H1 (cell line): ENCODE measurements at regions not wholly inside any gene's neighbourhood (a gene's known extent, or its start where the extent isn't known, plus 50 kb on each side); places are given as distances from the start of the nearest gene placed in this dataset.

Experiments used
- CTCF ChIA-PET: fragments of 300-600 bp; sonication (Branson Sonifier 250); formaldehyde crosslinking; loops from one replicate; lab custom pipeline; 2021; ENCODE audit not compliant: partially characterized antibody; lab: Charles Lee
- POLR2A ChIA-PET: fragments of 300-600 bp; sonication (Branson Sonifier 250); formaldehyde crosslinking; loops from one replicate; lab custom pipeline; 2021; ENCODE audit warnings: inconsistent platforms; ENCODE audit not compliant: partially characterized antibody; lab: Charles Lee
- DNase-seq, 2 experiments: peaks; one replicate each; pipeline versions ENCODE4 v3.0.0 to v3.0.0-alpha.2; 2010 to 2022; ENCODE audit warnings: low spot score in 2 of 2, low read depth in 1 of 2, mixed read lengths in 1 of 2
- FAIRE-seq: peaks from 2 replicates; lab custom pipeline; 2011; peaks lifted over from hg19 to GRCh38; lab: Jason Lieb, UNC
- H2AFZ ChIP-seq: 2 replicates; pipeline ENCODE4 v1.8.1; 2012; ENCODE audit warnings: low read length, inconsistent platforms
- H2AK5ac ChIP-seq: 2 replicates; pipeline ENCODE4 v1.6.1; 2013; ENCODE audit warnings: low read depth, low read length
- H2BK120ac ChIP-seq: replicated peaks from 2 replicates; pipeline ENCODE3; 2013; ENCODE audit warnings: low read depth, low read length, inconsistent platforms
- H2BK12ac ChIP-seq: 2 replicates; pipeline ENCODE4 v1.6.1; 2013; ENCODE audit warnings: low read depth, low read length
- H2BK15ac ChIP-seq: 2 replicates; pipeline ENCODE4 v1.6.1; 2013; ENCODE audit warnings: low read length
- H2BK20ac ChIP-seq: 2 replicates; pipeline ENCODE4 v1.6.1; 2013; ENCODE audit warnings: low read length
- H2BK5ac ChIP-seq: 2 replicates; pipeline ENCODE4 v1.6.1; 2013; ENCODE audit warnings: low read depth, low read length
- H3K14ac ChIP-seq: 2 replicates; pipeline ENCODE4 v1.6.1; 2013; ENCODE audit warnings: inconsistent platforms; ENCODE audit not compliant: insufficient read length
- H3K18ac ChIP-seq: 2 replicates; pipeline ENCODE4 v1.6.1; 2013; ENCODE audit warnings: low read length; ENCODE audit errors: extremely low read depth
- H3K23ac ChIP-seq: 2 replicates; pipeline ENCODE4 v1.6.1; 2013; ENCODE audit warnings: inconsistent platforms; ENCODE audit not compliant: insufficient read length
- H3K23me2 ChIP-seq: 2 replicates; pipeline ENCODE4 v1.6.1; 2013; ENCODE audit warnings: low read depth, low read length
- H3K27ac ChIP-seq: 2 replicates; pipeline ENCODE4 v1.6.1; 2011; ENCODE audit warnings: low read depth, low read length, inconsistent platforms
- H3K27me3 ChIP-seq, 4 experiments: replicated peaks in 1 of 4; 1 replicate in 1 of 4; 2 replicates in 3 of 4; pipeline versions ENCODE4 v1.6.1 to v1.8.1; 2011 to 2013; ENCODE audit warnings: low read length in 3 of 4, mild to moderate bottlenecking in 3 of 4, inconsistent platforms in 2 of 4, mixed read lengths in 2 of 4, moderate library complexity in 1 of 4; ENCODE audit not compliant: control insufficient read depth in 3 of 4, insufficient read depth in 3 of 4; ENCODE audit errors: extremely low read depth in 1 of 4
- H3K36me3 ChIP-seq, 4 experiments: 2 replicates each; pipeline versions ENCODE4 v1.6.1 to v1.8.1; 2011 to 2013; ENCODE audit warnings: mild to moderate bottlenecking in 4 of 4, low read length in 3 of 4, moderate library complexity in 2 of 4, control low read depth in 1 of 4, inconsistent platforms in 1 of 4; ENCODE audit not compliant: insufficient read depth in 4 of 4, control insufficient read depth in 2 of 4
- H3K4ac ChIP-seq: replicated peaks from 2 replicates; pipeline ENCODE3; 2013; ENCODE audit warnings: low read length, low read depth, mixed read lengths, inconsistent platforms; ENCODE audit not compliant: insufficient read length
- H3K4me1 ChIP-seq, 4 experiments: replicated peaks in 1 of 4; 1 replicate in 1 of 4; 2 replicates in 3 of 4; pipeline versions ENCODE4 v1.6.1 to v1.8.1; 2011 to 2013; ENCODE audit warnings: low read length in 3 of 4, inconsistent platforms in 2 of 4, mixed read lengths in 1 of 4; ENCODE audit not compliant: insufficient read depth in 4 of 4, control insufficient read depth in 3 of 4
- H3K4me2 ChIP-seq, 2 experiments: 2 replicates each; pipeline versions ENCODE4 v1.6.1 to v1.8.1; 2011 to 2013; ENCODE audit warnings: low read depth in 2 of 2, low read length in 2 of 2, control low read depth in 1 of 2, inconsistent platforms in 1 of 2, mild to moderate bottlenecking in 1 of 2; ENCODE audit not compliant: insufficient read depth in 1 of 2
- H3K4me3 ChIP-seq, 4 experiments: fragments of 200-600, 300-600 bp in 1 of 4; sonication (generic), shearing (Covaris generic), sonication (Bioruptor Twin) in 1 of 4; 2 replicates each; pipeline versions ENCODE4 v1.5.1 to v1.8.1; 2011 to 2016; ENCODE audit warnings: low read length in 4 of 4, low read depth in 3 of 4, control low read depth in 2 of 4, inconsistent platforms in 2 of 4, mild to moderate bottlenecking in 2 of 4, mixed read lengths in 1 of 4, moderate library complexity in 1 of 4; ENCODE audit not compliant: insufficient read depth in 2 of 4; ENCODE audit errors: extremely low read depth in 1 of 4
- H3K56ac ChIP-seq: replicated peaks from 2 replicates; pipeline ENCODE3; 2013; ENCODE audit warnings: low read depth, mild to moderate bottlenecking, mixed read lengths, low read length, inconsistent platforms; ENCODE audit not compliant: insufficient read length
- H3K79me1 ChIP-seq: 2 replicates; pipeline ENCODE4 v1.6.1; 2013; ENCODE audit warnings: low read depth, low read length, control low read depth
- H3K79me2 ChIP-seq, 2 experiments: 2 replicates each; pipeline versions ENCODE4 v1.6.1 to v1.8.1; 2012 to 2013; ENCODE audit warnings: low read length in 2 of 2, mild to moderate bottlenecking in 2 of 2, inconsistent platforms in 1 of 2; ENCODE audit not compliant: insufficient read depth in 2 of 2, control insufficient read depth in 1 of 2
- H3K9ac ChIP-seq, 4 experiments: replicated peaks in 1 of 4; 1 replicate in 1 of 4; 2 replicates in 3 of 4; pipeline versions ENCODE4 v1.6.1 to v1.8.1; 2011 to 2013; ENCODE audit warnings: low read depth in 3 of 4, low read length in 3 of 4, control low read depth in 2 of 4, mild to moderate bottlenecking in 2 of 4, moderate library complexity in 2 of 4, inconsistent platforms in 1 of 4; ENCODE audit errors: extremely low read depth in 1 of 4
- H3K9me3 ChIP-seq, 2 experiments: 2 replicates each; pipeline versions ENCODE4 v1.6.1 to v1.8.1; 2012 to 2013; ENCODE audit warnings: mild to moderate bottlenecking in 2 of 2, moderate library complexity in 2 of 2, control low read depth in 1 of 2, inconsistent platforms in 1 of 2, low read depth in 1 of 2, low read length in 1 of 2, mixed read lengths in 1 of 2; ENCODE audit not compliant: insufficient read depth in 2 of 2
- H4K20me1 ChIP-seq, 2 experiments: replicated peaks in 1 of 2; 2 replicates each; pipeline versions ENCODE3 to v1.8.1; 2011 to 2013; ENCODE audit warnings: inconsistent platforms in 2 of 2, low read length in 2 of 2, mild to moderate bottlenecking in 1 of 2; ENCODE audit not compliant: insufficient read depth in 2 of 2, control insufficient read depth in 1 of 2
- H4K5ac ChIP-seq: 2 replicates; pipeline ENCODE4 v1.6.1; 2013; ENCODE audit warnings: low read length, low read depth, mixed read lengths, inconsistent platforms; ENCODE audit not compliant: insufficient read length
- H4K8ac ChIP-seq: 2 replicates; pipeline ENCODE4 v1.8.0; 2013; ENCODE audit warnings: mild to moderate bottlenecking, moderate library complexity, low read length, inconsistent platforms; ENCODE audit not compliant: insufficient read depth; ENCODE audit errors: extremely low read depth
- H4K91ac ChIP-seq: replicated peaks from 2 replicates; pipeline ENCODE3; 2013; ENCODE audit warnings: low read length, mixed read lengths, inconsistent platforms; ENCODE audit not compliant: insufficient read length
- CBX8 ChIP-seq: fragments of 300-800, 300-1000 bp; sonication (generic); IDR thresholded peaks from 2 replicates; pipeline ENCODE4 v1.7.1; 2016; ENCODE audit warnings: low read depth, low read length, borderline replicate concordance
- CREB1 ChIP-seq: IDR thresholded peaks from 2 replicates; pipeline ENCODE4 v1.6.1; 2012; ENCODE audit warnings: inconsistent platforms
- FOSL1 ChIP-seq: IDR thresholded peaks from 2 replicates; pipeline ENCODE4 v1.6.1; 2011; ENCODE audit warnings: mild to moderate bottlenecking, low read depth, low read length, moderate library complexity; ENCODE audit not compliant: insufficient read depth
- GABPA ChIP-seq: IDR thresholded peaks from 2 replicates; pipeline ENCODE4 v1.6.1; 2011; ENCODE audit warnings: mild to moderate bottlenecking, low read length, moderate library complexity, borderline replicate concordance; ENCODE audit not compliant: insufficient read depth
- GTF2F1 ChIP-seq: IDR thresholded peaks from 2 replicates; pipeline ENCODE4 v1.6.1; 2012; ENCODE audit warnings: low read depth, low read length, improper control_type of control experiment, borderline replicate concordance
- HDAC6 ChIP-seq: IDR thresholded peaks from one replicate; pipeline ENCODE4 v1.7.1; 2012; ENCODE audit warnings: low read depth, mild to moderate bottlenecking, inconsistent platforms, low read length, moderate library complexity
- JUN ChIP-seq: IDR thresholded peaks from 2 replicates; pipeline ENCODE4 v1.6.1; 2011; ENCODE audit warnings: low read depth, mild to moderate bottlenecking, improper control_type of control experiment, low read length
- PHF8 ChIP-seq: fragments of 200-600 bp; sonication (generic); conservative IDR thresholded peaks from 2 replicates; pipeline ENCODE4 v1.7.1; 2012; ENCODE audit warnings: low read depth, mild to moderate bottlenecking, inconsistent platforms, low read length, moderate library complexity
- POU5F1 ChIP-seq: IDR thresholded peaks from 2 replicates; pipeline ENCODE4 v1.6.1; 2011; ENCODE audit warnings: low read depth, mild to moderate bottlenecking, low read length, moderate library complexity
- RBBP5 ChIP-seq: IDR thresholded peaks from 2 replicates; pipeline ENCODE4 v1.7.1; 2012; ENCODE audit warnings: low read depth, mild to moderate bottlenecking, inconsistent platforms, low read length, moderate library complexity, borderline replicate concordance
- SIN3A ChIP-seq, 2 experiments: IDR thresholded peaks in 1 of 2; conservative IDR thresholded peaks in 1 of 2; 2 replicates each; pipeline ENCODE4 v1.6.1; 2011 to 2012; ENCODE audit warnings: low read length in 2 of 2, improper control_type of control experiment in 1 of 2, low read depth in 1 of 2, mild to moderate bottlenecking in 1 of 2
- SP1 ChIP-seq: IDR thresholded peaks from 2 replicates; pipeline ENCODE4 v1.6.1; 2011; ENCODE audit warnings: low read depth, low read length
- SP2 ChIP-seq: IDR thresholded peaks from 2 replicates; pipeline ENCODE4 v1.6.1; 2012; ENCODE audit warnings: mild to moderate bottlenecking, low read length, inconsistent platforms
- SRF ChIP-seq: IDR thresholded peaks from 2 replicates; pipeline ENCODE4 v1.6.1; 2011; ENCODE audit warnings: mild to moderate bottlenecking, low read depth, low read length, moderate library complexity
- TAF1 ChIP-seq: IDR thresholded peaks from 2 replicates; pipeline ENCODE4 v1.6.1; 2011; ENCODE audit warnings: mild to moderate bottlenecking, low read depth, low read length
- TBP ChIP-seq: IDR thresholded peaks from 2 replicates; pipeline ENCODE4 v1.6.1; 2011; ENCODE audit warnings: low read depth, low read length, improper control_type of control experiment
- WGBS, 2 experiments: shearing (Covaris generic) in 1 of 2; methylation state at CpG; one replicate each; pipeline versions ENCODE4 v1.1.6 to v1.1.7; 2013 to 2015; ENCODE audit warnings: low lambda C conversion rate in 2 of 2, mixed read lengths in 2 of 2, inconsistent platforms in 1 of 2, low coverage in 1 of 2, missing lambda C conversion rate in 1 of 2; ENCODE audit not compliant: insufficient replicate concordance in 2 of 2, insufficient coverage in 1 of 2, insufficient read length in 1 of 2; ENCODE audit errors: extremely low coverage in 1 of 2, missing lambda C conversion rate in 1 of 2; 5-methylcytosine and 5-hydroxymethylcytosine counted together

- CTCF ChIA-PET = no interaction called here
- POLR2A ChIA-PET = no interaction called here
- no peak overlapping the region for H3K4ac ChIP-seq
- no peak overlapping the region for H4K8ac ChIP-seq
- H2BK20ac ChIP-seq = no peak overlapping the region
- no peak overlapping the region for H3K4me2 ChIP-seq
- H3K79me2 ChIP-seq = no peaks in the 10 kb centered on the region
- H3K56ac ChIP-seq = no peak overlapping the region
- no peak for FAIRE-seq
- no peaks in the 10 kb centered on the region; a peak in 1 of 4 replicates for H3K9me3 ChIP-seq
- no peak overlapping the region for H2AFZ ChIP-seq
- no peaks in the 10 kb centered on the region for H3K79me1 ChIP-seq
- DNase-seq = no peak
- no peak overlapping the region for H4K5ac ChIP-seq
- H2BK120ac ChIP-seq = no peak overlapping the region
- H2BK12ac ChIP-seq = no peak overlapping the region
- no peak overlapping the region for H2AK5ac ChIP-seq
- no peak overlapping the region for H3K23ac ChIP-seq
- H3K4me1 ChIP-seq = no peaks in the 10 kb centered on the region
- H4K91ac ChIP-seq = no peak overlapping the region
- no peak overlapping the region for H3K14ac ChIP-seq
- no peaks in the 10 kb centered on the region for H3K36me3 ChIP-seq
- WGBS, 2 experiments = 87% methylated on average over 6 of the region's 10 CpGs; no CpG with 5 or more reads in 1 of the 2 experiments
- H3K27me3 ChIP-seq = no peaks in the 10 kb centered on the region
- H3K23me2 ChIP-seq = no peaks in the 10 kb centered on the region
- H4K20me1 ChIP-seq = no peaks in the 10 kb centered on the region
- H3K27ac ChIP-seq = no peak overlapping the region
- H2BK5ac ChIP-seq = no peak overlapping the region
- no peak overlapping the region for H3K9ac ChIP-seq
- no peak overlapping the region for H3K18ac ChIP-seq
- H2BK15ac ChIP-seq = no peak overlapping the region
- H3K4me3 ChIP-seq = no peak overlapping the region
- TF ChIP-seq POU5F1 = no peak
- TF ChIP-seq CREB1 = no peak
- TF ChIP-seq FOSL1 = no peak
- TF ChIP-seq TAF1 = no peak
- TF ChIP-seq HDAC6 = no peak
- TF ChIP-seq JUN = no peak
- no peak for TF ChIP-seq GABPA
- no peak for TF ChIP-seq GTF2F1
- TF ChIP-seq CBX8 = no peak
- TF ChIP-seq SP1 = no peak
- no peak for TF ChIP-seq RBBP5
- no peak for TF ChIP-seq SP2
- no peak for TF ChIP-seq TBP
- TF ChIP-seq SIN3A (conservative IDR thresholded peaks at IDR 0.05 in 1 of 2, IDR thresholded peaks at IDR 0.05 in 1 of 2; ENCODE audit: low read depth in 1 of 2, low read length in 2 of 2) = no peak
- no peak for TF ChIP-seq SRF
- no peak for TF ChIP-seq PHF8
Observed at GRCh38 chr2:238567996-238568395, 141.3 kb downstream of the ASB1 start.
